PFSK-1 (cell line): ENCODE measurements at regions not wholly inside any gene's neighbourhood (a gene's known extent, or its start where the extent isn't known, plus 50 kb on each side); places are given as distances from the start of the nearest gene placed in this dataset.

ENCODE experiments used
- FOXP2 ChIP-seq: optimal IDR thresholded peaks from 2 replicates; pipeline ENCODE3; 2011; ENCODE audit warnings: borderline replicate concordance, control low read depth, inconsistent platforms; ENCODE audit not compliant: insufficient read depth; ENCODE audit errors: extremely low read length, extremely low read depth
- POLR2AphosphoS5 ChIP-seq: IDR thresholded peaks from 2 replicates; pipeline ENCODE4 v1.6.1; 2012; ENCODE audit warnings: low read depth, mild to moderate bottlenecking, control low read depth, low read length, moderate library complexity
- SIN3A ChIP-seq: IDR thresholded peaks from 2 replicates; pipeline ENCODE4 v1.6.1; 2012; ENCODE audit warnings: mild to moderate bottlenecking, low read length, moderate library complexity, borderline replicate concordance; ENCODE audit not compliant: insufficient read depth
- TAF1 ChIP-seq: IDR thresholded peaks from 2 replicates; pipeline ENCODE4 v1.6.1; 2012; ENCODE audit warnings: low read length, control low read depth, borderline replicate concordance; ENCODE audit not compliant: insufficient read depth
- TF ChIP-seq, protein P1 (sequence below), 2 experiments: IDR thresholded peaks; 2 replicates each; pipeline versions ENCODE4 v1.6.1 to v1.8.0; 2011 to 2012; ENCODE audit warnings: low read depth in 2 of 2, low read length in 2 of 2, control low read depth in 1 of 2, inconsistent platforms in 1 of 2, mild to moderate bottlenecking in 1 of 2, moderate library complexity in 1 of 2; ENCODE audit not compliant: insufficient read depth in 1 of 2

DNA sequence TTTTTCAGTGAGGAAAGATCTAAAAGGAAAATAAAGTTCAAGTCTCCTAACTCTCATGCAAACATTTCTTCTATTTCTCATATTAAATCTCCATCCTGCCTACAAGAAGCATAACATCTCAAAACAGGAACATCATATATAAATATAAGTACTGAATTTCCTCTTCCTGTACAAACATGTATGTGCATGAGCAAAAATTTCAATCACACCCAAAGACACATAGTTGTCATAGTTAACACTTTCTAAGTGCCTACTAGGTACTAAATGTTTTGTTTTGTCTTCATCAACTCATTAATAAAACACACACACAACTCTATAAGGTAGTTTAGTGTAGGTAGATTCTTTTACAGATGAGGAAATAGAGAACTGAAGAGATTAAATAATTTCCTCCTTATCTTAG lies 237.1 kb upstream of the ADGRL2 start:
- no peak for TF ChIP-seq SIN3A
- no peak for TF ChIP-seq POLR2AphosphoS5
- TF ChIP-seq TAF1, result no peak
- TF ChIP-seq, protein P1, sequence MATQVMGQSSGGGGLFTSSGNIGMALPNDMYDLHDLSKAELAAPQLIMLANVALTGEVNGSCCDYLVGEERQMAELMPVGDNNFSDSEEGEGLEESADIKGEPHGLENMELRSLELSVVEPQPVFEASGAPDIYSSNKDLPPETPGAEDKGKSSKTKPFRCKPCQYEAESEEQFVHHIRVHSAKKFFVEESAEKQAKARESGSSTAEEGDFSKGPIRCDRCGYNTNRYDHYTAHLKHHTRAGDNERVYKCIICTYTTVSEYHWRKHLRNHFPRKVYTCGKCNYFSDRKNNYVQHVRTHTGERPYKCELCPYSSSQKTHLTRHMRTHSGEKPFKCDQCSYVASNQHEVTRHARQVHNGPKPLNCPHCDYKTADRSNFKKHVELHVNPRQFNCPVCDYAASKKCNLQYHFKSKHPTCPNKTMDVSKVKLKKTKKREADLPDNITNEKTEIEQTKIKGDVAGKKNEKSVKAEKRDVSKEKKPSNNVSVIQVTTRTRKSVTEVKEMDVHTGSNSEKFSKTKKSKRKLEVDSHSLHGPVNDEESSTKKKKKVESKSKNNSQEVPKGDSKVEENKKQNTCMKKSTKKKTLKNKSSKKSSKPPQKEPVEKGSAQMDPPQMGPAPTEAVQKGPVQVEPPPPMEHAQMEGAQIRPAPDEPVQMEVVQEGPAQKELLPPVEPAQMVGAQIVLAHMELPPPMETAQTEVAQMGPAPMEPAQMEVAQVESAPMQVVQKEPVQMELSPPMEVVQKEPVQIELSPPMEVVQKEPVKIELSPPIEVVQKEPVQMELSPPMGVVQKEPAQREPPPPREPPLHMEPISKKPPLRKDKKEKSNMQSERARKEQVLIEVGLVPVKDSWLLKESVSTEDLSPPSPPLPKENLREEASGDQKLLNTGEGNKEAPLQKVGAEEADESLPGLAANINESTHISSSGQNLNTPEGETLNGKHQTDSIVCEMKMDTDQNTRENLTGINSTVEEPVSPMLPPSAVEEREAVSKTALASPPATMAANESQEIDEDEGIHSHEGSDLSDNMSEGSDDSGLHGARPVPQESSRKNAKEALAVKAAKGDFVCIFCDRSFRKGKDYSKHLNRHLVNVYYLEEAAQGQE (IDR thresholded peaks at IDR 0.05; ENCODE audit: insufficient read depth in 1 of 2, low read depth in 2 of 2, low read length in 2 of 2), result no peak
- TF ChIP-seq FOXP2, result no peak
